Psoas muscle (tissue), 7 donors: ENCODE measurements at regions not wholly inside any gene's neighbourhood (a gene's known extent, or its start where the extent isn't known, plus 50 kb on each side); places are given as distances from the start of the nearest gene placed in this dataset.

Experiments used
- ATAC-seq, 4 donors: fragments of 200-7000 bp; cut with Tn5 transposase; one replicate each; pipeline ENCODE4 v1.9.1; 2020; ENCODE audit warnings: moderate library complexity in 3 of 4, mild to moderate bottlenecking in 2 of 4
- DNase-seq, 2 donors: peaks; one replicate each; pipeline ENCODE4 v3.0.0-alpha.2; 2020
- H3K27ac ChIP-seq: fragments of 200-600 bp; one replicate; pipeline ENCODE4 v1.8.0; 2022
- H3K27me3 ChIP-seq, 3 donors: fragments of 200-600 bp in 1 of 3; one replicate each; pipeline versions ENCODE4 v1.6.1 to v1.8.0; 2013 to 2022; ENCODE audit warnings: low read length in 2 of 3, mild to moderate bottlenecking in 2 of 3, moderate library complexity in 1 of 3; ENCODE audit not compliant: insufficient read depth in 3 of 3
- H3K36me3 ChIP-seq, 2 donors: fragments of 200-600 bp in 1 of 2; one replicate each; pipeline versions ENCODE4 v1.6.1 to v1.8.0; 2013 to 2022; ENCODE audit warnings: low read depth in 1 of 2, mild to moderate bottlenecking in 1 of 2, moderate library complexity in 1 of 2; ENCODE audit not compliant: insufficient read depth in 1 of 2
- H3K4me1 ChIP-seq: fragments of 200-600 bp; one replicate; pipeline ENCODE4 v1.8.0; 2022
- H3K4me3 ChIP-seq: fragments of 200-600 bp; one replicate; pipeline ENCODE4 v1.8.0; 2022; ENCODE audit warnings: mild to moderate bottlenecking
- H3K9me3 ChIP-seq: fragments of 200-600 bp; one replicate; pipeline ENCODE4 v1.8.0; 2022
- WGBS, 3 donors: extraction: QIAGEN DNeasy Blood & Tissue Kit; methylation state at CpG; one replicate each; pipeline versions ENCODE4 v1.1.6 to v1.1.7; 2013; 5-methylcytosine and 5-hydroxymethylcytosine counted together
- intact Hi-C, 2 donors: fragments of 100-400 bp; cut with DNase I; formaldehyde crosslinking; loops; one replicate each; pipeline versions ENCODE4 v1.11.0 to v1.14.2; 2022
- TF ChIP-seq, protein P1 (sequence below): fragments of 200-600 bp; IDR thresholded peaks from one replicate; pipeline ENCODE4 v1.8.0; 2022; ENCODE audit warnings: antibody characterized with exemption
- donor health status: healthy with polysubstance abuse.
- donor health status: DM: no; HTN: no; CAD: no; lungs with moderate emphysema.
- donor health status: Bipolar disorder and iron deficiency.
- donor health status: healthy.
- donor health status: DM: yes; HTN: yes; CAD: no.
- donor health status: DM: no; HTN: no; CAD: no.
- donor health status: DM: yes; HTN: yes; CAD: no.

GRCh38 chr14:76304536-76305267 is 71.2 kb upstream of the ESRRB start:
- no peaks in the 10 kb centered on the region for H3K36me3 ChIP-seq
- 83 to 91% (median 88%) methylated on average over 7 of the region's 7 CpGs for WGBS, 3 donors

DNA sequence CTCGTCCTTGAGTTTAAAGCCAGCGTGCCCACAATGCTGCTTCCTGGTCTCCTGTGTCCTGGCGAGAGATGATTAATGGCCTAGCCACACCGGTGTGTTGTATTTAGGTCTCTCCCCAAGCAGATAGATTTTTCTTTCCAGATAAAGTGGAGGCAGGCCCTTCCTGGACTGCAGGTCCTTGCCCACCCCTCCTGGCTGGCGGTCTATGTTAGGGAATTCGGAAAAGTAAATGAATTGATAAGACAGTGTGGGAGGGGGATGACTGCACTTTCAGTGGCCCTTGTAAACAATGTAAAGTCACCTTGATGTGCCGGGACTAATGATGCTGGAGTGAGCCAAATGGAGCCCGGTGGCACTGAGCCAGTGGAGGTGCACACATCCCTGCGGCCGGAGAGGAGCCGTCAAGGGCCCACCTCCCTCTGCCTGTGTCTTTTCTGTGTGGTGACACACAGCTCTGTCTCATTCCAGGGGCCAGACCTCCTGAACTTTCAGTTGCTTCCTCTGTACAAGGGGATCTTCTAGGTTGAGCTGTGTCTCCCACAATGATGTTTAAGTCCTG is 70.6 kb upstream of the ESRRB start:
- H3K36me3 ChIP-seq = no peaks in the 10 kb centered on the region
- H3K27ac ChIP-seq = no peak overlapping the region
- H3K4me3 ChIP-seq = no peak overlapping the region
- ATAC-seq (no peak), DNase-seq (no peak)
- peaks cover 7% of the 10 kb centered on the region for H3K4me1 ChIP-seq
- H3K9me3 ChIP-seq = no peaks in the 10 kb centered on the region
- peaks cover 0 to 2% (median 0%) of the 10 kb centered on the region in 3 donors for H3K27me3 ChIP-seq
- 59 to 72% (median 61%) methylated on average over 11 of the region's 11 CpGs for WGBS, 3 donors
- TF ChIP-seq, protein P1, sequence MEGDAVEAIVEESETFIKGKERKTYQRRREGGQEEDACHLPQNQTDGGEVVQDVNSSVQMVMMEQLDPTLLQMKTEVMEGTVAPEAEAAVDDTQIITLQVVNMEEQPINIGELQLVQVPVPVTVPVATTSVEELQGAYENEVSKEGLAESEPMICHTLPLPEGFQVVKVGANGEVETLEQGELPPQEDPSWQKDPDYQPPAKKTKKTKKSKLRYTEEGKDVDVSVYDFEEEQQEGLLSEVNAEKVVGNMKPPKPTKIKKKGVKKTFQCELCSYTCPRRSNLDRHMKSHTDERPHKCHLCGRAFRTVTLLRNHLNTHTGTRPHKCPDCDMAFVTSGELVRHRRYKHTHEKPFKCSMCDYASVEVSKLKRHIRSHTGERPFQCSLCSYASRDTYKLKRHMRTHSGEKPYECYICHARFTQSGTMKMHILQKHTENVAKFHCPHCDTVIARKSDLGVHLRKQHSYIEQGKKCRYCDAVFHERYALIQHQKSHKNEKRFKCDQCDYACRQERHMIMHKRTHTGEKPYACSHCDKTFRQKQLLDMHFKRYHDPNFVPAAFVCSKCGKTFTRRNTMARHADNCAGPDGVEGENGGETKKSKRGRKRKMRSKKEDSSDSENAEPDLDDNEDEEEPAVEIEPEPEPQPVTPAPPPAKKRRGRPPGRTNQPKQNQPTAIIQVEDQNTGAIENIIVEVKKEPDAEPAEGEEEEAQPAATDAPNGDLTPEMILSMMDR = no peak
- intact Hi-C loops = no loop called here

More at GRCh38 chr14:76304536-76305267, 71.2 kb upstream of the ESRRB start:
- ATAC-seq = no peak
- Histone ChIP-seq H3K9me3 (no peaks in the 10 kb centered on the region), H3K4me3 (no peak overlapping the region), H3K4me1 (peaks cover under 1% of the 10 kb centered on the region), H3K27ac (no peak overlapping the region), H3K27me3 (peaks cover 0 to 2% (median 0%) of the 10 kb centered on the region in 3 donors)
- TF ChIP-seq, protein P1 = no peak
- no peak for DNase-seq
- intact Hi-C loops = no loop called here

GRCh38 chr14:76306131-76306530 is 69.8 kb upstream of the ESRRB start:
- Histone ChIP-seq H3K4me1 (peaks cover 9% of the 10 kb centered on the region), H3K27ac (no peak overlapping the region), H3K36me3 (no peaks in the 10 kb centered on the region), H3K4me3 (no peak overlapping the region), H3K9me3 (no peaks in the 10 kb centered on the region), H3K27me3 (peaks cover 0 to 2% (median 0%) of the 10 kb centered on the region in 3 donors)
- intact Hi-C loops = no loop called here
- 80 to 88% (median 87%) methylated on average over 12 of the region's 12 CpGs for WGBS, 3 donors
- no peak for ATAC-seq
- DNase-seq = no peak
- TF ChIP-seq, protein P1 = no peak

- ATAC-seq = no peak
- WGBS, 3 donors = 88 to 91% (median 90%) methylated on average over 15 of the region's 15 CpGs
- intact Hi-C loops = no loop called here
Measured at GRCh38 chr14:76307786-76308780, 67.9 kb upstream of the ESRRB start.

More at GRCh38 chr14:76307786-76308780, 67.9 kb upstream of the ESRRB start:
- TF ChIP-seq, protein P1 = no peak
- Histone ChIP-seq H3K36me3 (no peaks in the 10 kb centered on the region), H3K4me1 (peaks cover 15% of the 10 kb centered on the region), H3K27ac (no peak overlapping the region), H3K4me3 (no peak overlapping the region), H3K27me3 (peaks cover 0 to 2% (median 0%) of the 10 kb centered on the region in 3 donors), H3K9me3 (no peaks in the 10 kb centered on the region)
- DNase-seq = no peak
